PC-9 (cell line): ENCODE measurements at regions not wholly inside any gene's neighbourhood (a gene's known extent, or its start where the extent isn't known, plus 50 kb on each side); places are given as distances from the start of the nearest gene placed in this dataset.

ENCODE experiments used
- EZH2 ChIP-seq: fragments of 200-600 bp; sonication (generic); IDR thresholded peaks from 2 replicates; pipeline ENCODE4 v1.8.0; 2017; ENCODE audit warnings: antibody characterized with exemption, low read depth
- TF ChIP-seq, protein P1 (sequence below): fragments of 200-600 bp; sonication (generic); conservative IDR thresholded peaks from 2 replicates; pipeline ENCODE4 v1.6.1; 2017; ENCODE audit warnings: mixed run types, antibody characterized with exemption, mild to moderate bottlenecking, moderate library complexity

DNA sequence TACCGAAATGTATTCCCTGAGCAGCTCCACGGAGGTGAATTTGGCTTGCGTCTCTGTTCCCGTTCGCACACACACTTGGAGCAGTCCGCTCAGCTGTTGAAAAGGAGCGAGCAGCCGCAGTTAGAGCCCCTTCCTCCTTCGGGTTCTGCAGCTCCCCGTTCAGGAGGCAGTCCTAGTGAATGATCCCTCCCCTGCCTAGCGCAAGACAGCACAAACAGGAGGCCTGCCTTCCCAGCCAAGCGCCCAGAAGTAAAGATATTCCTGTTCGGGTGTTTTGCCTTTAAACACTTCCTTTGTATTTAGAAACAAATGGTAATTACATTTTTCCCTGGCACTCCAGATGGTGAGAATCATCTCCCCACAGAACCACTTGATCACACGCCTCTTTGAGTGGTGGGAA, 64.7 kb downstream of the ABCC12 start:
- TF ChIP-seq, protein P1, sequence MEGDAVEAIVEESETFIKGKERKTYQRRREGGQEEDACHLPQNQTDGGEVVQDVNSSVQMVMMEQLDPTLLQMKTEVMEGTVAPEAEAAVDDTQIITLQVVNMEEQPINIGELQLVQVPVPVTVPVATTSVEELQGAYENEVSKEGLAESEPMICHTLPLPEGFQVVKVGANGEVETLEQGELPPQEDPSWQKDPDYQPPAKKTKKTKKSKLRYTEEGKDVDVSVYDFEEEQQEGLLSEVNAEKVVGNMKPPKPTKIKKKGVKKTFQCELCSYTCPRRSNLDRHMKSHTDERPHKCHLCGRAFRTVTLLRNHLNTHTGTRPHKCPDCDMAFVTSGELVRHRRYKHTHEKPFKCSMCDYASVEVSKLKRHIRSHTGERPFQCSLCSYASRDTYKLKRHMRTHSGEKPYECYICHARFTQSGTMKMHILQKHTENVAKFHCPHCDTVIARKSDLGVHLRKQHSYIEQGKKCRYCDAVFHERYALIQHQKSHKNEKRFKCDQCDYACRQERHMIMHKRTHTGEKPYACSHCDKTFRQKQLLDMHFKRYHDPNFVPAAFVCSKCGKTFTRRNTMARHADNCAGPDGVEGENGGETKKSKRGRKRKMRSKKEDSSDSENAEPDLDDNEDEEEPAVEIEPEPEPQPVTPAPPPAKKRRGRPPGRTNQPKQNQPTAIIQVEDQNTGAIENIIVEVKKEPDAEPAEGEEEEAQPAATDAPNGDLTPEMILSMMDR = no peak
- no peak for TF ChIP-seq EZH2
